Caki2 (cell line): ENCODE measurements at regions not wholly inside any gene's neighbourhood (a gene's known extent, or its start where the extent isn't known, plus 50 kb on each side); places are given as distances from the start of the nearest gene placed in this dataset.

Experiments used
- DNase-seq: peaks from one replicate; pipeline ENCODE4 v3.0.0-alpha.2; 2015; ENCODE audit warnings: low read depth
- in situ Hi-C: cut with HindIII; loops from 2 replicates; pipeline ENCODE4 v1.10.0; 2016; ENCODE audit warnings: low sequenced_read_pairs, low pct_unique_long_range_greater_than_20kb, mixed read lengths

DNA sequence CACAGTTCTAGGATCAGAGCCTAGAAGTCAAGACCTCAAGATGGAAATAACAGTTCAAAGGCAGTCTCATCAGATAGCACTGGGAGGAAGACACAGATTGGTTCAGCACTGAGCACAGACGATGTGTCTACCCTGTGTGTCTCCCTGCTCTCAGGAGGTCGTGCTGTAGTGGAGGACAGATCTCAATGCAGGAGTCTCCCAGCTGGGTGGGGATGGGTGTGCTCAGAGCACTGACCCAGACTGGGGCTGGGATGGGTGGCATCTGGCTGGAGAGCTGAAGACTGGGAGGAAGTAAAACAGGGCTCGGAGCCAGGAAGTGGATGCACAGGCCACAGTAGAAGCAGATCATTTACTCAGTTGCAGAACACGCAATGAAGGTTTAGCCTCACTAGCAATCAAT lies 69.5 kb upstream of the GDF10 start:
- in situ Hi-C loops: no loop called here

DNA sequence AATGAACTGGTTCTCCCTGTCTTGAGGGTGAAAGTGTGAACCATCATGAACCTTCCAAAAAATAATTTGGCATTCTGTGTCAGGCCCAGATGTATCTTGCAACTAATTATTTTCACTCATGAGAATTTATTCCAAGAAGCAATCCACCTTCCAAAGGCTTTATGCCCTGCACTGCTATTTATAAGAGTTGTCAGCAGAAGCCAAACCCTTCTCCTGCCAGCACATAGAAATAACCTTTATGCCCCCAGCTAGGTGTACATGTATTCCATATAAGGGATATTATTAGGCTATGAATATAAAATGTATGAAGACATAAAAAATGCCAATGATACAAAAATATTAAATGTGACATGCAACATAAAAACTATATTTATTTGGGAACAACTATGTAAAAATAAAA lies 69.0 kb upstream of the GDF10 start:
- DNase-seq: no peak
- in situ Hi-C loops: no loop called here

More for the DNA sequence above, 69.5 kb upstream of the GDF10 start:
- no peak for DNase-seq

DNA sequence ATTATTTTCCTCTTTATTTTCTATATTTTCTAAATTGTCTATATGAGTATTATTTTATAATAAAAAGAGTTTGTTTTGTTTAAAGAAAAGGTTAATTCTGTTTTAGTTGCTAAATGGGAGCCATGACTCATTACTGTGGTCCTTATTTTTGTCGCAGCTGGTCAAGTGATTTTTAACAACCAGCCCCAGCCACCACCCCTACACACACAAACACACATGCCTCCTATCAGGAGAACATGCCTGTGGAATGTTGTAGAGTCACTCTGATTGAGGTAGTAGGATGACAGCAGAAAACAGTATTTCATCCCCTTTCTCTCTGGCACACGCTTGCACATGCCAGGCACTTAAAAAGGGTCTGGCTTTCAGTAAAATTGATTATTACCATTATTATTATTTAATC lies 68.6 kb upstream of the GDF10 start:
- no peak for DNase-seq
- in situ Hi-C loops: no loop called here

DNA sequence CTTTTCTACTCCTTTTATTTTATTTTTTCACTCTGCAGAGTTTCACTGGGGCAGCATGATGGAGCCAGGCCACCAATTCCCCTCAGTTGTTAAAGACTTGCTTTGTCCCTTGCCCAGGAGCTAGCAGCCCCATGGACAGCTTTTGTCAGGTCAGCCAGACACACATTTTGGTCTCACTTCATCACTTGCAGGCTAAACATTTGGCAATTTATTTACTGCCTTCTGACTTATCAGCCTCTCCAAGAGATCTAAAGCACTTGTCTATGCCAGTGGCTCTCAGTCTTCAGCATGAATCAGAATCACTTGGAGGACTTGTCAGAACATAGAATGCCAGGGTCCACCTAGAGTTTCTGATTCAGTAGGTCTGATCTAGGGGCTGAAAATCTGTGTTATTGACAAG lies 66.4 kb upstream of the GDF10 start:
- no peak for DNase-seq

DNA sequence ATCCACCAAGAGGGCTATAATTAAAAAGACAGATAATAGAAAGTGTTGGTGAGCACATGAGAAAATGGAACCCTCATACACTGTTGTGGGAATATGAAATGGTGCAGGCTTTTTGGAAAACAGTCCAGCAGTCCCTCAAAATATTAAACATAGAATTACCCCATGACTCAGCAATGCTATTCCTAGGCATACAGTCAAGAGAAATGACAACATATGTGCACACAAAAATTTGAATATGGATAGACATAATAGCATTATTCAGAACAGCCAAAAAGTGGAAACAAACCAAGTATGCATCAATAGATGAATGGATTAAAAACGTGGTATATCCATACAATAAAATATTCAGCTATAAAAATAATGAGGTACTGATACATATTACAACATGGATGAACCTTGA lies 64.5 kb upstream of the GDF10 start:
- DNase-seq: no peak
- in situ Hi-C loops: no loop called here

More for the DNA sequence above, 66.4 kb upstream of the GDF10 start:
- in situ Hi-C loops: no loop called here

DNA sequence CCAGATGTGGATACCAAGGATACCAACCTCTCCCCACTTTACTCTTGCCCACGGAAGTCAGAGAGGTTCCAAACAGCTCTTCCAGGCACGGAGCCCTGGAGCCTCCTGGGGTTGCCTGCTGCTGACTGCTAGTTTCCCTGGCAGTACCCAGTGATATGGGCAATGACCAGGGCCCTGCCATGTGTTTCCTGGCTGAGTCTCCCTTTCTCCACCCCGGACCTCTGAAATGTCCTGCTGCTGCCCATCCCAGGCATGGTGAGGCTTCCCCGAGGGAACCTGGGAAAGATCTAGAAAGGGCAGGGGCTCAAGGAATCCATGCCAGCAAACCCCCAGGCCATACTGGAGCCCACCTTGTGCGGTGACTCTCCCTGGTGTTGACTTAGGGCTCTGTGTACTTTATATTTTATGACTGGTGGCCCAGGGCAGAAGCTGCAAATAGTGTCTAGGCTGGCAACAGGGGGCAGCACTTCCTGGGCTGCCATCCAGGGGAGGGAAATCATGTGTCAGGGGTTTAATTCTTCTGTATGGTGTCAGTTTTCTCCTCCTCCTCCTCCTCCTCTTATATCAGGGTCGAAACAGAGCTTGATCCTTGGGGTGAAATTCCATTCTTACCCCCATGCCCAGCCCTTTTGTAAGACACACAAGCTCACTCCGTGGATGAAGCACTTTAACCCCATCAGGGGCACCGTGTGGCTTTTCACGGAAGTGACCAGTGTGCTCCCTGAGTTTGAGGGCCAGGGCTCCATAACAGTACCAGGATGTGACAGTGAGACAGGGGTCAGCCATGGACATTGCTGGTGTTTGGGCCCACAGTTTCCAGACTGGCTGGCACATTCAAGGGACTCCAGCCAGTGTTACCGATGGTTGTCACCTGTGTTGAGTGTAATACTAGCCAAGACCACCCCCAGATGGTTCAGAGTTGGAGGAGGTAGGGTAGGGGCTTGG lies 62.4 kb upstream of the GDF10 start:
- in situ Hi-C loops: no loop called here
- DNase-seq: no peak

DNA sequence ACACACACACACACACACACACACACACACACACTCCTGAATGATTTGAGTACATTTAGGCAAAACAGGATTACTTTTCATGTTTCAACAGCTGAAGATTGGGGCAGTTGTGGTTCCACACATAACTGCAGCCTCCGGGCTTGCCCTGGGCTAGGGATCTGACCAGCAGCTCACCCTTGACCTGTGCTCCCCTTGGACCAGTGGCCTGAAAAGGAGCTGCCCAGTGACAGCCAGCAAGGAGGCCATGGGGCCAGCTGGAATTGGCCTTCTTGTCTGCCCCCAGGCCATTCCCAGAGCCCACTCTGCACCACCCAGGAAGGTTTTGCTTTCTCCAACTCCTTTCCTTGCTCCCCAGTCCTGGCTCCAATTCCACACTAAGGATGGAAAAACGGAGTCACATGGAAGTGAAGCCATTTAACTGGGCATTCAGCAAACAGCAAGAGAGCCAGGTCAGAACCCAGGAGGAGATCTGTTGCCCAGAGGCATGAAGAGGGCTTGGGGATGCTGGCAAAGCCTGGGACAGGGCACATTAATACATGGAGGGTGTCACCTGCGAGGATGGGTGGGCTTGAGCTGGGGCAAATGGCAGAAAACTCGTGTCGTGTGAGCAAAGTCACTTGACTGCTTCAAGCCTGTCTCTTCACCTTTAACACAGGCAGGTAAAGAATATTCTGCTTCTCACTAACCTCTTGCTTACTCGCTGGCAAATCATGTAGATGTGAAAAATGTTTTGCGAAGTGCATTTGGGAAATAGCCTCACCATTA lies 61.5 kb upstream of the GDF10 start:
- in situ Hi-C loops: no loop called here
- DNase-seq: no peak

DNA sequence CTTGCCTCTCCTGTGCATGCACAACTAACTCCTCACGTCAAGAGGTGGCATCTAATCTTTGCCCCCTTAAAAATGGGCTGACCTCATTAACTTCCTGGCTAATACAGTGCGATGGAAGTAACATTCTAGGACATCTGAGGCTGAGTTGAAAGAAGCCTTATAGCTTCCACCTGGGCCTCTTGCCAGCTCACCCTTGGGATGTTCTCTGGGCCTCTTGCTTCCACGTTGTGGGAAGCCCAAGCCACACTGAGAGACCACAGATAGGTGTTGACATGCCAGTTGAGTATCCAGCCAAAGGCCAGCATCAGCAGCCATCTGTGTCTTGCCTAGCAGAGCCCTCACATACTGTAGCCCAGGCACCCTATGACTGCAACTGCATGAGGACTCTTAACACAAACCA lies 60.8 kb upstream of the GDF10 start:
- in situ Hi-C loops: no loop called here
- no peak for DNase-seq

DNA sequence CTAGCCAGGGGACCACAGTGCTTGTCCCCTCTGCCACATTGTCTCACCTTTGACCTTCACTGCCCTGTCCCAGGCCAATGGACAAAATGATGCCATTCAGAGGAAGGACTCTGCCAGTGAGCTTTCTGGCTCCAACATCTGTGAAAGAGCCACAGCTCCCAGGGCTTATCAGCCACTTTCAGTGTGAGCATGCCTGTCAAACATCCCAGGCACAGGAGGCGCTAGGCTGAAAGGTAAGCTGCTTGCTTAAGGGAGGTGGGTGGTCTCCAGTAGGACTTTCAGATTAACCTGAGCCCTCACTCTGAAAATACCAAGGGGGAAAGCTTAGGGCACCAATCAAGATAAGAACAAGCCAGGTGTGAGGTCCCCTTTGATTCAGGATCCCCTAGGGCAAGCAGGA lies 59.8 kb upstream of the GDF10 start:
- in situ Hi-C loops: no loop called here
- DNase-seq: no peak

DNA sequence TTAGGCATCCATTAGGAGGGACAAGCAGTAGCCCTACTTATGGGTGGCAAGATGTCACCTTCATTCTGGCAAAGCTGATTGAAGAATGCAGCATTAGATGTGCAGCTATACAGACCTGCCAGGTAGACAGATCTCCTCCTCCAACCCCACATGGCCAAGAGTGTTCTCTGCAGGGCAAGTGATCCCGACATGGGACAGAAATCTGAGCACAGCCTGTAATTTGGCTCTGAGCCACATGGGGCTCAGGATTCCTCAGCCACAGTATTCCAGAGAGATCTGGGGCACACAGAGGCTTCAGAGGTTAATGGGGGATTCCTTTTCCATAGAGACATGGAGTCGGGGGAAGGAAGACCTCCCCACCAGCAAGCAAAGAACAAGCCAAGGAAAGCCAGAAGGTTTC lies 58.7 kb upstream of the GDF10 start:
- in situ Hi-C loops: no loop called here
- no peak for DNase-seq

DNA sequence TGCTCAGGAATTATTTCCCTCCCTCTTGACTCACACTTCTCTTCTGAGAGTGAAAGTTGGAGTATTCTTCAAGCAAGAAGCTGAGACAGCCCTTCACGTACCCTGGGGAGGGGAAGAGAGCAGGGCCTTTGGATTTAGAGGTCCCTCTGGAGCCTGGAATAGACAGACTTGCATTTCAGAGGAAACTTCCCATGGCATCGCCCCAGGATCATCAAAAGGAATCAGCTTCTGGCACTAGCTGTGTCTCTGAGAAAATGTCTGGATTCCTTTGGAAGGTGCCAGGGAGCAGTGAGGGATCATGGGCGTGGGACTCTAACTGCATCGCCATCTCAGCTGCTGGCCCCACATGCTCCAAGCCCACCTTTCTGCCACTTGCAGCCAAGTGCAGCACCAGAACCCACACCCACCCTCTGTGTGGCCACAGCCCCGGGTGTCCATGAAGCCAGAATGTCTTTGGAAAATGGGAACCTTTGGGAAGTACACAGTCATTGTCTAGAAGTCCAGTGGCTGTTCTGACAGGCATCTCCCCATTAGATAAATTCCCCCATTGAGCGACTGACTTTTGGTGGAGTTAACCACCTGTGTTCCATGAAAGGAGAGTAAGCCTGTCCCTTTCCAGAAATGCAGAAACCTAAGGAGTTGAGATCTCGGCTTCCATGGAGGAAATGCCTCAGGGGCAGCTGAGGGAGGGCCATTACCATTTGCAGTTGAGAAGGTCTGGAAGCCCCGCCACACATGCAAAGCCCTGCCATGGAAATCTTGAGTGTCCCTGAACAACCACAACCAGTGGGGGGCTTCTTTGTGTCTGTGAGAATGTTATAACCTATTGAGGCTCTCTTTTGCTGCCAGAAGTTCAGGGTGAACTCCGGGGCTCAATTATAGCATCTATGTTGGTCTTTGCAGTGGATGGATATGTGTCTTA lies 57.8 kb upstream of the GDF10 start:
- DNase-seq: no peak
- in situ Hi-C loops: no loop called here

DNA sequence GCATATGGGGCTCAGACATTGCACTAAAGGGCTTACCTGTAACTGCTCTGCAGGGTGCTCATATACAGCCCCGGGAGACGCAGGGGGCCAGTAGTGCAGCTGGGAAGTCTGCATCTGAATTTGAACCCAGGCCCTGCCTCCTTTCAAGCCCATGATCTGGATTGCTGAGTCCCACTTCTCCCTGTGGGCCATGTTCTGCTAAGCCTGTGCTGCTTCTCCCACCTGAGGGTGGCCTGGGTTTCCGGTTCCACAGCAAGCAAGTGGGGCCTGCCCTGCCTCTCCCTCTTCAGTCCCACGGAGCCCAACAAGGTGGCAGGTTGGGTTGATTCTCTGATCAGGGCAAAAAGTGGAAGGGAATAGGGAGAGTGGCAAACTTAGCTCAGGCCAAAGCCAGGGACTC lies 56.6 kb upstream of the GDF10 start:
- in situ Hi-C loops: no loop called here

DNA sequence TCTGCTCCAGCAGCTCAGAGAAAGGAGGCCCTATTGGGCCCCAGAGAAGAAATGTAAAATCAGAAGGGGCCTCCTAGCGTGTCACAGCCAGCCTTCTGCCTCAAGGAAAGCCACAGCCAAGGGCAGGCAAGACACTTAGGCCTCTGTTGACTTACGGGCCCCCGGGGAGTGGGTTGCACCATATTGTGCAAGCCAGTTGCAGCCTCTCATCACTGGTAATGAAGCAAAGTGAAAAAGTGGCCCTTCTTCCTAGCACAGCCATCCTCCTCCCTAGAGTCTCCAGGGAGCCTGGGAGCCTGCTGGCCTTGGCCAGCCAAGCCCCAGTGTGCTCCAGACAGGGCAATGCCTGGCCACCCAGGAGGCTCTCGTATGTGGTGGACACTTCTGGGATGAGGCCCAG lies 56.2 kb upstream of the GDF10 start:
- no peak for DNase-seq
- in situ Hi-C loops: no loop called here

More for the DNA sequence above, 56.6 kb upstream of the GDF10 start:
- no peak for DNase-seq

DNA sequence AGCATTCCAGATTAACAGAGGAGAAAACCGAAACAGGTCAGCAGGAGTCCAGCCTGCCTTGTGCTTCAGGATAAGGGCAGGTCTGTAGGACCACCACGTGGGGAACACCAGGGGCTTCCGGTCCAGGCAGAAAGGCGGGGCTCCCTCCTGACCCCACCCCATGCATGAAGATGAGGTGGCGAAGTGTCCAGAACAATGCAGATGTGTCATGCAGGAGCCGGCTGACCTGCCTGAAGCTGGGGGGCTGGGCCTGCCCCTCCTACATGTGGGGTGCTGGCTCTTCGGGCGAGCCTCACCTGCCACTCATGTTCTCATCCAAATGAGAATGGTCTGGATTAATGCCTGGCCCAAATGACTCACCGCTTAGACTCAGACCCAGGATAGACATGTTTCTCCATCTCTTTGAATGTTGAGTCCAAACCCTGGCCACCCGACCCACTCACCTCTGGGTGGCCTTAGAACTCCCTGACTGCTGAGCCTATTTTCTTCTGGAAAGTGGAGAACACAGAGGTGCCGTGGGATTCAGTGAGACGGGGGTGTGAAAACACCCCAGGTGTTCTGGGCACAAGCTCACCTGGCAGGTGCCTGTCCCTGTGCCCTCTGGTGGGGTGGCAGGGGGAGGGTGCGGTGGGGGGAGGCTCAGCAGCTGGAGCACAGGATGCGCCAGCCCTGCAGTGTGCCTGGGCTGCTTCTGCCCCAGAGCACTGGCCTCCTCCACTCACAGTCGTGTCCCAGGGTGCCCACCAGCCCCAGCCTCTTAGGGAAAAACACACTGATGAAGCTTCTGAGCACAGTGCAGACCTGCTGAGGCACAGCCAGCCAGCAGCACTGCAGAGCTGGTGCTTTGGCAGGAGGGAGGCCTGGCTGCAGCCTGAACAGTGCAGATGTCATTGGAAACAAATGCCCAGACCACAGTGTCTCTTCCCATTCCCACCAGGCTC lies 55.2 kb upstream of the GDF10 start:
- in situ Hi-C loops: no loop called here
- no peak for DNase-seq

DNA sequence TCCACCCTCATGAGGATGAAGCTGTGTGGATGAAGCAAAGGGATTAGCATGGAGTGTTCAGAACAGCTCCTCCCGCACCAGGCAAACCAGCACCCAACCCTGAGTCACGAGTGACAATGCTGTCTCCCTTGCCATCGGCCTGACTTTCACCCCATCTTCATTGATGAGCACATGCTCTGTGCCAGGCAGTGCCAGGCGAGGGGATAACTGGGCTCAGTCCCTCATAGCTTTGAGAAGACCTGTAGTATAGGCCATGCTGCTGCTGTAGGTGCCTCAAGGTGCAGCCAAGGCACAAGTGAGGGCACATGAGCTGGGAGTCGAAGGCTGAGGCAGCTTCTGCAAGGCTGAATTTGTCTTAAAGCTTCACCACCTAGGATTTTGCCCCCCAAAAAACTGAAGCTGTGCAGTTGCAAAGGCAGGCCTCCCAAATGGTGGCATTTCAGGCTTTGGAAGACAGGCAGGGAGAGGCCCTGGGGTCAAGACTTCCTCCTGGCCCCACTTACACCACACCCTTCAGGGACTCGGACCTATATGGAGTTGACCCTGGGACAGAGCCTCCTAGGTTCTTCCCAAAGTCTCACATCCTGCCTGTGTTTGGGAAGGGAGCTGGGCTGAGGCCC lies 54.2 kb upstream of the GDF10 start:
- DNase-seq: no peak
- in situ Hi-C loops: no loop called here

DNA sequence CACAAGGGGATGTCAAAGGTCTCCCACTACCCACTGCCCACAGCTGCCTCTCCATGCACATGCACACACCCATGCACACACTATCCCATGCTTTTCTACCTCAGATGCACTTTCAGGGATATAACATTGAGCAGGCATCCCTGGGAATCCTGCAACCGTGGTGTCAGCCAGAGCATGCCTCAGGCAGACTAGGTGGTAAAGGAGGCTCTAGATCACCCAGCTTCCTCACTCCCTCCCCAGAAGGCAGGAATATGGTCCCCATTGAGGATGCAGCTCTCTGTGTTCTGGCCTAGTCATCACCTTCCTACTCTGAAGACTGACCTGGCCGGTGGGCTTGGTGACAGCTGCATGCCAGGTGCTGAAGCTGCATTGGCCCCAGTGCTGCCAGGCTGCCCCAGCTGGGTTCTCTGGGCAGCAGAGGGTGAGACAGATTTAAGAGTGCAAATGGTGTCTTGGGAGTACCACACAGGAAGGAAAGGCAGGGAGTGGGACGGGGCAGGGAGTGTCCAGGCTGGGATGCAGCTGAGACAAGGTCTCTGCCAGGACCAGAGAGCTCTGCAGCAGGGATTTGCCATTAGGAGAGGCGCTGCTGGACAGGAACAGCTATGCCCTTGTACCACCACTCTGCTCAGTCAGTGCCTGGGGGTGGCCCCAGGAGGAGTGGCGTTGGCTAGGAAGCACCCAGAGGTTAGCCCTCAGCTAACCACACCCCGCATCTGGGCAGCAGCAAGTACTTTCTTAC lies 53.4 kb upstream of the GDF10 start:
- no peak for DNase-seq
- in situ Hi-C loops: no loop called here
